ENCODE measurements at regions not wholly inside any gene's neighbourhood (a gene's known extent, or its start where the extent isn't known, plus 50 kb on each side); places are given as distances from the start of the nearest gene placed in this dataset.

DNA sequence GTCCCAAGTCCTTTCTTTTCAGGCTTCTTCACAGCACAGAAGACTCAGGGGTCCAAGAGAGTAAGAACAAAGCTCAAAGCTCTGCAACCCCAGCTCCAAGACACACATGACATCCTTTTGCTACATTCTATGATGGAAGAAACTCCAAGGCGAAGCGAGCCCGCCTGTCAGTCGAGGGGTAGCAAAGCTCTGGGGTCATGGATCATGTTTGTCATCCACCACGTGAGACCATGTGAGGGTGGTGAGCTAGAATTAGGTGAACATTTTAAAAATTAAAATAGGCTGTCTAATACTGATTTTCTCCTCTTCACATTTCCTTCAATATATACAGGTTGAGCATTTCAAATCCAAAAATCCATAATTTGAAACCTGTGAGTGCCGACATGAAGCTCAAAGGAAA is 189.6 kb downstream of the TTLL2 start:
- H3K4me3 ChIP-seq: no peak overlapping the region
- no peaks in the 10 kb centered on the region for H3K9me3 ChIP-seq
- intact Hi-C loops (cut with DNase I): no loop called here
- H3K27me3 ChIP-seq: no peaks in the 10 kb centered on the region
- H3K4me1 ChIP-seq: no peaks in the 10 kb centered on the region
- H3K36me3 ChIP-seq: no peaks in the 10 kb centered on the region
- no peak for DNase-seq
- TF ChIP-seq, protein P1, sequence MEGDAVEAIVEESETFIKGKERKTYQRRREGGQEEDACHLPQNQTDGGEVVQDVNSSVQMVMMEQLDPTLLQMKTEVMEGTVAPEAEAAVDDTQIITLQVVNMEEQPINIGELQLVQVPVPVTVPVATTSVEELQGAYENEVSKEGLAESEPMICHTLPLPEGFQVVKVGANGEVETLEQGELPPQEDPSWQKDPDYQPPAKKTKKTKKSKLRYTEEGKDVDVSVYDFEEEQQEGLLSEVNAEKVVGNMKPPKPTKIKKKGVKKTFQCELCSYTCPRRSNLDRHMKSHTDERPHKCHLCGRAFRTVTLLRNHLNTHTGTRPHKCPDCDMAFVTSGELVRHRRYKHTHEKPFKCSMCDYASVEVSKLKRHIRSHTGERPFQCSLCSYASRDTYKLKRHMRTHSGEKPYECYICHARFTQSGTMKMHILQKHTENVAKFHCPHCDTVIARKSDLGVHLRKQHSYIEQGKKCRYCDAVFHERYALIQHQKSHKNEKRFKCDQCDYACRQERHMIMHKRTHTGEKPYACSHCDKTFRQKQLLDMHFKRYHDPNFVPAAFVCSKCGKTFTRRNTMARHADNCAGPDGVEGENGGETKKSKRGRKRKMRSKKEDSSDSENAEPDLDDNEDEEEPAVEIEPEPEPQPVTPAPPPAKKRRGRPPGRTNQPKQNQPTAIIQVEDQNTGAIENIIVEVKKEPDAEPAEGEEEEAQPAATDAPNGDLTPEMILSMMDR (IDR thresholded peaks at IDR 0.05): no peak
- TF ChIP-seq POLR2A (IDR thresholded peaks at IDR 0.05): no peak
- 90% methylated on average over 3 of the region's 6 CpGs for WGBS (ENCODE audit: insufficient coverage, low coverage, low lambda C conversion rate, missing lambda C conversion rate)
- H3K27ac ChIP-seq: no peak overlapping the region
- no peak for ATAC-seq

DNA sequence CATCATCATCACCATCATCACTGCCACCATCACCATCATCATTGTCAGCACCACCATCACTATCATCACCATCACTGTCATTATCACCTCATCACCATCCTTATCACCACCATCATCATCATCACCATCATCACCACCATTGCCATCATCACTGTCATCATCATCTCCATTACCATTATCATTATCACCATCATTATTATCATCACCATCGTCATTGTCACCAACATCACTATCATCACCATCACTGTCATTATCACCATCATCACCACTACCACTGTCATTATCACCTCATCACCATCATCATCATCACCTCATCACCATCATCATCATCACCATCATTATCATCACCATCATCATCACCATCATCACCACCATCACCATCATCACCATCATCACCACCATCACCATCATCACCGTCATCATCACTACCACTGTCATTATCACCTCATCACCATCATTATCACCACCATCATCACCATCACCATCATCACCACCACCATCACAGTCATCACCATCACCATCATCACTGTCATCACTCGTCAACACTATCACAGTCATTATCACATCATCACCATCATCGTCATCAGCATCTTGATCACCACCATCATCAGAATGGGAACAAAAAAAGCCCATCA is 191.1 kb downstream of the TTLL2 start:
- Histone ChIP-seq H3K27ac (no peak overlapping the region), H3K9me3 (no peaks in the 10 kb centered on the region), H3K4me1 (no peaks in the 10 kb centered on the region), H3K36me3 (no peaks in the 10 kb centered on the region), H3K4me3 (no peak overlapping the region), H3K27me3 (no peaks in the 10 kb centered on the region)
- no peak for DNase-seq
- WGBS (ENCODE audit: insufficient coverage, low coverage, low lambda C conversion rate, missing lambda C conversion rate): 47% methylated on average over 4 of the region's 4 CpGs
- intact Hi-C loops (cut with DNase I): no loop called here
- no peak for ATAC-seq
- TF ChIP-seq POLR2A (IDR thresholded peaks at IDR 0.05): no peak
- TF ChIP-seq, protein P1 (IDR thresholded peaks at IDR 0.05): no peak

DNA sequence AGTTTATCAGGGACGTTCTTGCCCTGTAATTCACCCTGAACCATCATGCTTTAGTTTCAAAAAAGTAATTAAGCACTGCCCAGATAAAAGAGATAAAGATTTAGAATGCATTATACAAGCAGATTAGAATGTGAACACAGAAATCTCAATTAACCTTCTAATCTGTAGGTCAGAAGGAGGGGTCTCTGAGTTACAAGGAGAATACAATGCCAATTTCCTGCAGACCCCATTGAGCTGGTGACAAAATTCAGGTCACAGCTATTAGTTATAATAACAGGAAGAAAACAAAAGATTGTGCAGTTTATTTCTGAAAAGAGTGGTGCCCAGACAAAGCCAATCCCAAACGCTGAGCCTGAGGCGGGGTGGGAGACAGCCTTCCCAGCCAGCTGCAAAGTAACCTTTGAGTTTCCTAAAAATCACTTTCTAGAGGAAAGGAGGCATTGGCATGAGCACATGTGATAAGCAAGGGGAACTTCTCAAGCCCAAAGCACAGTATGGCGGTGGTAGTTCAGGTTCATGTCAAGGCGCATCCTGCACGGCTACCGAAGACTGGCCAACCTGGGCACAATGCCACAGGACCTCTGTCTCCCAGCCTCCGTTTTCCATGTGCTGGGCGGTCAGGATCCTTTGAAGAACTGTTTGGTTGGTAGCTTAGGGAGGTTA is 192.5 kb downstream of the TTLL2 start:
- intact Hi-C loops (cut with DNase I): no loop called here
- no peaks in the 10 kb centered on the region for H3K27me3 ChIP-seq
- H3K36me3 ChIP-seq: no peaks in the 10 kb centered on the region
- H3K4me1 ChIP-seq: no peaks in the 10 kb centered on the region
- no peaks in the 10 kb centered on the region for H3K9me3 ChIP-seq
- no peak for DNase-seq
- WGBS (ENCODE audit: insufficient coverage, low coverage, low lambda C conversion rate, missing lambda C conversion rate): 38% methylated on average over 3 of the region's 9 CpGs
- no peak for TF ChIP-seq POLR2A (IDR thresholded peaks at IDR 0.05)
- TF ChIP-seq, protein P1 (IDR thresholded peaks at IDR 0.05): no peak
- H3K27ac ChIP-seq: no peak overlapping the region
- peak in 1 of 4 donors; percentile 20 for ATAC-seq
- H3K4me3 ChIP-seq: no peak overlapping the region

DNA sequence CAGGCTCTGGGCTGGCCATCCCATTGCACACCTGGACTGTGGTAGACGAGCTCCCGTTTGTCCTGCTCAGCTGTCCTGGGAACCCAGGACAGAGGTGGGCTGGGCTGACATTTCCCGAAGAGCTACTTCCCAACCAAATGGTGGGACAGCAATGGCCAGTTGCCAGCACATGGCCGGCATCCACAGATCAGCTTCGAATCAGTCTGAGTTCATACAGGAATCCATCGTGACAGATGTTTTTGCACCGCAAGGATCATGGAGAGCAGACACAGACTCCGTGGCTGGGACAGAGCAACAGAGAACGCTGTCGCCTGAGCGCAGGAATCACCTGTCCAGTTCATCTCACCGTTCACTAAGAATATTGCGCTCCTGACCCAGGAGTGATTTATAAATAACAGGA is 198.5 kb downstream of the TTLL2 start:
- WGBS (ENCODE audit: insufficient coverage, low coverage, low lambda C conversion rate, missing lambda C conversion rate): 100% methylated on average over 1 of the region's 13 CpGs
- no peak for DNase-seq
- intact Hi-C loops (cut with DNase I): no loop called here

More for the DNA sequence above, 198.5 kb downstream of the TTLL2 start:
- H3K27ac ChIP-seq: no peak overlapping the region
- no peaks in the 10 kb centered on the region for H3K4me1 ChIP-seq
- TF ChIP-seq POLR2A (IDR thresholded peaks at IDR 0.05): no peak
- TF ChIP-seq, protein P1 (IDR thresholded peaks at IDR 0.05): no peak
- H3K27me3 ChIP-seq: no peaks in the 10 kb centered on the region
- H3K36me3 ChIP-seq: no peaks in the 10 kb centered on the region
- no peaks in the 10 kb centered on the region for H3K9me3 ChIP-seq
- ATAC-seq: no peak
- H3K4me3 ChIP-seq: no peak overlapping the region

Measured in right lobe of liver (tissue), 6 donors.